Lower leg skin (tissue), 4 donors: ENCODE measurements at regions not wholly inside any gene's neighbourhood (a gene's known extent, or its start where the extent isn't known, plus 50 kb on each side); places are given as distances from the start of the nearest gene placed in this dataset.

ENCODE experiments used
- DNase-seq, 2 donors: peaks; one replicate each; pipeline ENCODE4 v3.0.0-alpha.2; 2019; ENCODE audit warnings: low spot score in 2 of 2
- H3K4me3 ChIP-seq: fragments of 200-600 bp; sonication (generic); 2 replicates; pipeline ENCODE4 v1.5.1; 2017; ENCODE audit warnings: mild to moderate bottlenecking, low read depth; ENCODE audit not compliant: poor library complexity, severe bottlenecking
- CTCF ChIP-seq, 3 donors: fragments of 450-650 bp; IDR thresholded peaks; one replicate each; pipeline ENCODE4 v1.5.1; 2016; ENCODE audit warnings: antibody characterized with exemption in 3 of 3, mild to moderate bottlenecking in 3 of 3, moderate library complexity in 2 of 3
- POLR2A ChIP-seq, 2 donors: fragments of 450-650 bp; IDR thresholded peaks; one replicate each; pipeline ENCODE4 v1.6.1; 2016 to 2017; ENCODE audit warnings: antibody characterized with exemption in 2 of 2, mild to moderate bottlenecking in 1 of 2, moderate library complexity in 1 of 2
- WGBS, 2 donors: methylation state at CpG; one replicate each; pipeline ENCODE4 v1.1.5; 2018; 5-methylcytosine and 5-hydroxymethylcytosine counted together
- intact Hi-C: fragments of 100-400 bp; cut with DNase I; formaldehyde crosslinking; loops from one replicate; pipeline ENCODE4 v1.15.0; 2023; ENCODE audit warnings: low total_unique reads

- no peak overlapping the region for H3K4me3 ChIP-seq
- intact Hi-C loops, result no loop called here
- no peak for DNase-seq
- WGBS, 2 donors, result 48 to 51% methylated on average over 1 of the region's 1 CpG
- no peak for TF ChIP-seq CTCF (IDR thresholded peaks at IDR 0.05)
- no peak for TF ChIP-seq POLR2A (IDR thresholded peaks at IDR 0.05)
These were observed 527.2 kb downstream of the IRS1 start for GRCh38 chr2:226272435-226272834.

- intact Hi-C loops, result no loop called here
- no peak for TF ChIP-seq CTCF (IDR thresholded peaks at IDR 0.05)
- TF ChIP-seq POLR2A (IDR thresholded peaks at IDR 0.05), result no peak
- 33 to 40% methylated on average over 6 of the region's 6 CpGs for WGBS, 2 donors
- no peak for DNase-seq
- H3K4me3 ChIP-seq, result no peak overlapping the region
These were observed 529.1 kb downstream of the IRS1 start for GRCh38 chr2:226270285-226271058.

GRCh38 chr2:226267516-226268289 is 531.9 kb downstream of the IRS1 start:
- 63 to 73% methylated on average over 3 of the region's 3 CpGs for WGBS, 2 donors
- intact Hi-C loops, result loop anchor here (10.0 kb wide), 1 partner anchor 1693 kb away; no protein-coding TSS in a partner anchor
- TF ChIP-seq CTCF (IDR thresholded peaks at IDR 0.05) (no peak), POLR2A (IDR thresholded peaks at IDR 0.05) (no peak)
- DNase-seq, result no peak
- no peak overlapping the region for H3K4me3 ChIP-seq

- intact Hi-C loops, result no loop called here
- no peak for TF ChIP-seq CTCF (IDR thresholded peaks at IDR 0.05)
- no peak for TF ChIP-seq POLR2A (IDR thresholded peaks at IDR 0.05)
- no peak for DNase-seq
- no peak overlapping the region for H3K4me3 ChIP-seq
- 85% methylated on average over 4 of the region's 4 CpGs for WGBS, 2 donors
These were observed 542.8 kb downstream of the IRS1 start for GRCh38 chr2:226256709-226257376.

- H3K4me3 ChIP-seq, result no peak overlapping the region
- intact Hi-C loops, result no loop called here
- DNase-seq, result no peak
- 44 to 55% methylated on average over 2 of the region's 2 CpGs for WGBS, 2 donors
- TF ChIP-seq CTCF (IDR thresholded peaks at IDR 0.05) (no peak), POLR2A (IDR thresholded peaks at IDR 0.05) (no peak)
These were observed 543.4 kb downstream of the IRS1 start for GRCh38 chr2:226256237-226256636.
